HepG2 (cell line): ENCODE measurements at regions not wholly inside any gene's neighbourhood (a gene's known extent, or its start where the extent isn't known, plus 50 kb on each side); places are given as distances from the start of the nearest gene placed in this dataset.

ENCODE experiments used
- DNMT3B ChIP-seq: conservative IDR thresholded peaks from 2 replicates; pipeline ENCODE4 v1.6.1; 2016; ENCODE audit warnings: missing biosample characterization, control low read depth
- FOXC1 ChIP-seq: sonication (generic); formaldehyde crosslinking; IDR thresholded peaks from 2 replicates; pipeline ENCODE4 v1.8.0; 2022; ENCODE audit warnings: mild to moderate bottlenecking, missing genetic modification reagents, borderline replicate concordance
- HDAC1 ChIP-seq: sonication (generic); formaldehyde crosslinking; IDR thresholded peaks from 2 replicates; pipeline ENCODE4 v1.5.1; 2020; ENCODE audit warnings: mild to moderate bottlenecking, missing genetic modification reagents
- IKZF4 ChIP-seq: sonication (generic); formaldehyde crosslinking; IDR thresholded peaks from 2 replicates; pipeline ENCODE4 v1.5.1; 2020; ENCODE audit warnings: borderline replicate concordance, mild to moderate bottlenecking, low read depth, missing genetic modification reagents; ENCODE audit errors: not compliant biosample characterization
- KDM5A ChIP-seq: fragments of 200-600 bp; sonication (generic); IDR thresholded peaks from 2 replicates; pipeline ENCODE4 v1.7.0; 2018; ENCODE audit warnings: antibody characterized with exemption, mild to moderate bottlenecking, low read length, borderline replicate concordance
- KLF15 ChIP-seq: sonication (generic); formaldehyde crosslinking; IDR thresholded peaks from 2 replicates; pipeline ENCODE4 v1.8.1; 2023; ENCODE audit warnings: borderline replicate concordance, mild to moderate bottlenecking, inconsistent platforms, missing genetic modification reagents, mixed read lengths
- MIXL1 ChIP-seq: IDR thresholded peaks from 2 replicates; pipeline ENCODE4 v1.6.1; 2016
- SP1 ChIP-seq, 2 experiments: fragments of 450-650 bp in 1 of 2; sonication (generic) in 1 of 2; formaldehyde crosslinking in 1 of 2; IDR thresholded peaks; 2 replicates each; pipeline versions ENCODE4 v1.4.0 to v1.6.1; 2016 to 2020; ENCODE audit warnings: missing genetic modification reagents in 1 of 2
- TRIM24 ChIP-seq: sonication (generic); formaldehyde crosslinking; IDR thresholded peaks from 2 replicates; pipeline ENCODE4 v1.8.0; 2022; ENCODE audit warnings: mild to moderate bottlenecking, missing genetic modification reagents
- ZNF138 ChIP-seq: sonication (generic); formaldehyde crosslinking; IDR thresholded peaks from 2 replicates; pipeline ENCODE4 v1.5.0; 2020; ENCODE audit warnings: mild to moderate bottlenecking, low read depth, missing genetic modification reagents
- ZNF335 ChIP-seq: sonication (generic); formaldehyde crosslinking; IDR thresholded peaks from 2 replicates; pipeline ENCODE4 v1.4.0; 2020; ENCODE audit warnings: missing genetic modification reagents
- ZNF33A ChIP-seq: sonication (generic); formaldehyde crosslinking; IDR thresholded peaks from 2 replicates; pipeline ENCODE4 v1.5.1; 2020; ENCODE audit warnings: missing genetic modification reagents, mild to moderate bottlenecking, moderate library complexity, borderline replicate concordance
- ZNF550 ChIP-seq: sonication (generic); formaldehyde crosslinking; IDR thresholded peaks from 2 replicates; pipeline ENCODE4 v1.4.0; 2020; ENCODE audit warnings: mild to moderate bottlenecking, missing genetic modification reagents, borderline replicate concordance
- ZNF598 ChIP-seq: sonication (generic); formaldehyde crosslinking; IDR thresholded peaks from 2 replicates; pipeline ENCODE4 v1.5.1; 2020; ENCODE audit warnings: mild to moderate bottlenecking, missing genetic modification reagents, borderline replicate concordance
- TF ChIP-seq, protein P1 (sequence below): sonication (generic); formaldehyde crosslinking; IDR thresholded peaks from 2 replicates; pipeline ENCODE4 v1.8.0; 2022; ENCODE audit warnings: missing genetic modification reagents, mild to moderate bottlenecking, moderate library complexity, borderline replicate concordance
- TF ChIP-seq, protein P2 (sequence below): sonication (generic); formaldehyde crosslinking; IDR thresholded peaks from 2 replicates; pipeline ENCODE4 v1.5.1; 2020; ENCODE audit warnings: missing genetic modification reagents, mild to moderate bottlenecking, borderline replicate concordance
- TF ChIP-seq, protein P3 (sequence below): sonication (generic); formaldehyde crosslinking; conservative IDR thresholded peaks from 2 replicates; pipeline ENCODE4 v1.8.0; 2022; ENCODE audit warnings: low read depth, missing genetic modification reagents
- TF ChIP-seq, protein P4 (sequence below): sonication (generic); formaldehyde crosslinking; IDR thresholded peaks from 2 replicates; pipeline ENCODE4 v1.8.1; 2023; ENCODE audit warnings: missing genetic modification reagents, mild to moderate bottlenecking, borderline replicate concordance
- TF ChIP-seq, protein P5 (sequence below): sonication (generic); formaldehyde crosslinking; IDR thresholded peaks from 2 replicates; pipeline ENCODE4 v1.4.0; 2020; ENCODE audit warnings: low read depth, mild to moderate bottlenecking, missing genetic modification reagents

DNA sequence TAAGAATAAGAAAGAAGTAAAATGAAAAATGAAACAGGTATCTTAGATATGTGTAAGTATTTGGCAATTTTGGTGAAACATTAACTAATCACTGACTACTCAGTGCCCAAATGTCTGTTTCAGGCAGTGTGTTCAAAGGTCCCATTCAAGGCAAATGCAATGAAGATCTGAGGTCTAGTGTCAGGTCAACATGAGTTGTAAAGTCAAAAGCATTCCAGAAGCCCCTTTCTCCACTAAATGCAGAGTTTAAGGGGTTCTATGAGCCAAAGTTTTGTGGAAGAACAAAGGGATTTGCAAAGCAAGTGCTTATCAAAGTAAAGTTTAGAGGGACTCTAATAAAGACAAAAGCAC lies 71.0 kb upstream of the GPBP1 start (continued):
- TF ChIP-seq, protein P1, sequence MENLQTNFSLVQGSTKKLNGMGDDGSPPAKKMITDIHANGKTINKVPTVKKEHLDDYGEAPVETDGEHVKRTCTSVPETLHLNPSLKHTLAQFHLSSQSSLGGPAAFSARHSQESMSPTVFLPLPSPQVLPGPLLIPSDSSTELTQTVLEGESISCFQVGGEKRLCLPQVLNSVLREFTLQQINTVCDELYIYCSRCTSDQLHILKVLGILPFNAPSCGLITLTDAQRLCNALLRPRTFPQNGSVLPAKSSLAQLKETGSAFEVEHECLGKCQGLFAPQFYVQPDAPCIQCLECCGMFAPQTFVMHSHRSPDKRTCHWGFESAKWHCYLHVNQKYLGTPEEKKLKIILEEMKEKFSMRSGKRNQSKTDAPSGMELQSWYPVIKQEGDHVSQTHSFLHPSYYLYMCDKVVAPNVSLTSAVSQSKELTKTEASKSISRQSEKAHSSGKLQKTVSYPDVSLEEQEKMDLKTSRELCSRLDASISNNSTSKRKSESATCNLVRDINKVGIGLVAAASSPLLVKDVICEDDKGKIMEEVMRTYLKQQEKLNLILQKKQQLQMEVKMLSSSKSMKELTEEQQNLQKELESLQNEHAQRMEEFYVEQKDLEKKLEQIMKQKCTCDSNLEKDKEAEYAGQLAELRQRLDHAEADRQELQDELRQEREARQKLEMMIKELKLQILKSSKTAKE (CRISPR knock-in tag) = no peak
- no peak; the same call in 1 of the 2 replicates for TF ChIP-seq KDM5A
- peak; percentile 2; the same call in 1 of the 2 replicates for TF ChIP-seq HDAC1 (CRISPR knock-in tag)
- TF ChIP-seq ZNF138 = no peak
- TF ChIP-seq, protein P2, sequence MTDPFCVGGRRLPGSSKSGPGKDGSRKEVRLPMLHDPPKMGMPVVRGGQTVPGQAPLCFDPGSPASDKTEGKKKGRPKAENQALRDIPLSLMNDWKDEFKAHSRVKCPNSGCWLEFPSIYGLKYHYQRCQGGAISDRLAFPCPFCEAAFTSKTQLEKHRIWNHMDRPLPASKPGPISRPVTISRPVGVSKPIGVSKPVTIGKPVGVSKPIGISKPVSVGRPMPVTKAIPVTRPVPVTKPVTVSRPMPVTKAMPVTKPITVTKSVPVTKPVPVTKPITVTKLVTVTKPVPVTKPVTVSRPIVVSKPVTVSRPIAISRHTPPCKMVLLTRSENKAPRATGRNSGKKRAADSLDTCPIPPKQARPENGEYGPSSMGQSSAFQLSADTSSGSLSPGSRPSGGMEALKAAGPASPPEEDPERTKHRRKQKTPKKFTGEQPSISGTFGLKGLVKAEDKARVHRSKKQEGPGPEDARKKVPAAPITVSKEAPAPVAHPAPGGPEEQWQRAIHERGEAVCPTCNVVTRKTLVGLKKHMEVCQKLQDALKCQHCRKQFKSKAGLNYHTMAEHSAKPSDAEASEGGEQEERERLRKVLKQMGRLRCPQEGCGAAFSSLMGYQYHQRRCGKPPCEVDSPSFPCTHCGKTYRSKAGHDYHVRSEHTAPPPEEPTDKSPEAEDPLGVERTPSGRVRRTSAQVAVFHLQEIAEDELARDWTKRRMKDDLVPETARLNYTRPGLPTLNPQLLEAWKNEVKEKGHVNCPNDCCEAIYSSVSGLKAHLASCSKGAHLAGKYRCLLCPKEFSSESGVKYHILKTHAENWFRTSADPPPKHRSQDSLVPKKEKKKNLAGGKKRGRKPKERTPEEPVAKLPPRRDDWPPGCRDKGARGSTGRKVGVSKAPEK (CRISPR knock-in tag) = no peak
- no peak for TF ChIP-seq ZNF335 (CRISPR knock-in tag)
- no peak for TF ChIP-seq KLF15 (CRISPR knock-in tag)
- TF ChIP-seq ZNF598 (CRISPR knock-in tag) = no peak
- no peak for TF ChIP-seq SP1 (IDR thresholded peaks at IDR 0.05)
- no peak for TF ChIP-seq SP1 (CRISPR knock-in tag; IDR thresholded peaks at IDR 0.05)
- TF ChIP-seq, protein P3, sequence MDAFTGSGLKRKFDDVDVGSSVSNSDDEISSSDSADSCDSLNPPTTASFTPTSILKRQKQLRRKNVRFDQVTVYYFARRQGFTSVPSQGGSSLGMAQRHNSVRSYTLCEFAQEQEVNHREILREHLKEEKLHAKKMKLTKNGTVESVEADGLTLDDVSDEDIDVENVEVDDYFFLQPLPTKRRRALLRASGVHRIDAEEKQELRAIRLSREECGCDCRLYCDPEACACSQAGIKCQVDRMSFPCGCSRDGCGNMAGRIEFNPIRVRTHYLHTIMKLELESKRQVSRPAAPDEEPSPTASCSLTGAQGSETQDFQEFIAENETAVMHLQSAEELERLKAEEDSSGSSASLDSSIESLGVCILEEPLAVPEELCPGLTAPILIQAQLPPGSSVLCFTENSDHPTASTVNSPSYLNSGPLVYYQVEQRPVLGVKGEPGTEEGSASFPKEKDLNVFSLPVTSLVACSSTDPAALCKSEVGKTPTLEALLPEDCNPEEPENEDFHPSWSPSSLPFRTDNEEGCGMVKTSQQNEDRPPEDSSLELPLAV (CRISPR knock-in tag) = no peak
- TF ChIP-seq ZNF550 (CRISPR knock-in tag) = no peak
- no peak for TF ChIP-seq IKZF4 (CRISPR knock-in tag)
- TF ChIP-seq, protein P4, sequence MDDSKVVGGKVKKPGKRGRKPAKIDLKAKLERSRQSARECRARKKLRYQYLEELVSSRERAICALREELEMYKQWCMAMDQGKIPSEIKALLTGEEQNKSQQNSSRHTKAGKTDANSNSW (CRISPR knock-in tag) = no peak
- TF ChIP-seq FOXC1 (CRISPR knock-in tag) = no peak
- TF ChIP-seq DNMT3B (CRISPR knock-in tag) = no peak
- TF ChIP-seq TRIM24 = no peak
- no peak for TF ChIP-seq MIXL1 (CRISPR knock-in tag)
- TF ChIP-seq, protein P5, sequence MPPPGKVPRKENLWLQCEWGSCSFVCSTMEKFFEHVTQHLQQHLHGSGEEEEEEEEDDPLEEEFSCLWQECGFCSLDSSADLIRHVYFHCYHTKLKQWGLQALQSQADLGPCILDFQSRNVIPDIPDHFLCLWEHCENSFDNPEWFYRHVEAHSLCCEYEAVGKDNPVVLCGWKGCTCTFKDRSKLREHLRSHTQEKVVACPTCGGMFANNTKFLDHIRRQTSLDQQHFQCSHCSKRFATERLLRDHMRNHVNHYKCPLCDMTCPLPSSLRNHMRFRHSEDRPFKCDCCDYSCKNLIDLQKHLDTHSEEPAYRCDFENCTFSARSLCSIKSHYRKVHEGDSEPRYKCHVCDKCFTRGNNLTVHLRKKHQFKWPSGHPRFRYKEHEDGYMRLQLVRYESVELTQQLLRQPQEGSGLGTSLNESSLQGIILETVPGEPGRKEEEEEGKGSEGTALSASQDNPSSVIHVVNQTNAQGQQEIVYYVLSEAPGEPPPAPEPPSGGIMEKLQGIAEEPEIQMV = no peak
- TF ChIP-seq ZNF33A (CRISPR knock-in tag) = no peak
